Trophoblast cell (in vitro differentiated cells and primary cell): ENCODE measurements at regions not wholly inside any gene's neighbourhood (a gene's known extent, or its start where the extent isn't known, plus 50 kb on each side); places are given as distances from the start of the nearest gene placed in this dataset.

Source experiments
- DNase-seq, 2 donors: peaks; one replicate each; pipeline ENCODE4 v3.0.0-alpha.2; 2016
- H2AFZ ChIP-seq: 2 replicates; pipeline ENCODE4 v1.6.1; 2013; ENCODE audit warnings: low read length, moderate library complexity, mild to moderate bottlenecking; ENCODE audit not compliant: insufficient read depth, poor library complexity
- H2AK5ac ChIP-seq: 2 replicates; pipeline ENCODE4 v1.6.1; 2013; ENCODE audit warnings: mild to moderate bottlenecking, low read length
- H2BK120ac ChIP-seq: 2 replicates; pipeline ENCODE4 v1.6.1; 2013; ENCODE audit warnings: low read length, mild to moderate bottlenecking, moderate library complexity; ENCODE audit not compliant: insufficient read depth, poor library complexity
- H2BK12ac ChIP-seq: 2 replicates; pipeline ENCODE4 v1.6.1; 2013; ENCODE audit warnings: mild to moderate bottlenecking, low read length, moderate library complexity
- H2BK5ac ChIP-seq: 2 replicates; pipeline ENCODE4 v1.6.1; 2013; ENCODE audit warnings: low read length, low read depth, moderate library complexity, mild to moderate bottlenecking; ENCODE audit not compliant: poor library complexity
- H3K14ac ChIP-seq: 2 replicates; pipeline ENCODE4 v1.6.1; 2013; ENCODE audit warnings: mild to moderate bottlenecking, low read length
- H3K18ac ChIP-seq: 2 replicates; pipeline ENCODE4 v1.6.1; 2013; ENCODE audit warnings: mild to moderate bottlenecking, low read length
- H3K23ac ChIP-seq: 2 replicates; pipeline ENCODE4 v1.6.1; 2013; ENCODE audit warnings: low read length
- H3K27ac ChIP-seq: 2 replicates; pipeline ENCODE4 v1.5.1; 2013; ENCODE audit warnings: low read depth, mild to moderate bottlenecking, inconsistent platforms, low read length, moderate library complexity
- H3K27me3 ChIP-seq: 2 replicates; pipeline ENCODE4 v1.6.1; 2013; ENCODE audit warnings: inconsistent platforms, mild to moderate bottlenecking, low read length, moderate library complexity; ENCODE audit not compliant: insufficient read depth
- H3K36me3 ChIP-seq, 2 experiments: 1 replicate in 1 of 2; 2 replicates in 1 of 2; pipeline ENCODE4 v1.6.1; 2013; ENCODE audit warnings: low read length in 2 of 2, mild to moderate bottlenecking in 2 of 2, moderate library complexity in 1 of 2; ENCODE audit not compliant: insufficient read depth in 2 of 2, control insufficient read depth in 1 of 2
- H3K4ac ChIP-seq: 2 replicates; pipeline ENCODE4 v1.6.1; 2013; ENCODE audit warnings: low read depth, mild to moderate bottlenecking, low read length, moderate library complexity
- H3K4me1 ChIP-seq, 2 experiments: 1 replicate in 1 of 2; 2 replicates in 1 of 2; pipeline ENCODE4 v1.6.1; 2013; ENCODE audit warnings: low read length in 2 of 2, mild to moderate bottlenecking in 2 of 2, moderate library complexity in 1 of 2; ENCODE audit not compliant: insufficient read depth in 2 of 2, control insufficient read depth in 1 of 2
- H3K4me2 ChIP-seq: 2 replicates; pipeline ENCODE4 v1.6.1; 2013; ENCODE audit warnings: inconsistent platforms, mild to moderate bottlenecking, low read length, moderate library complexity
- H3K4me3 ChIP-seq: 2 replicates; pipeline ENCODE4 v1.5.1; 2013; ENCODE audit warnings: mild to moderate bottlenecking, low read depth, low read length, inconsistent platforms
- H3K79me1 ChIP-seq: one replicate; pipeline ENCODE4 v1.6.1; 2013; ENCODE audit warnings: low read length
- H3K79me2 ChIP-seq: 2 replicates; pipeline ENCODE4 v1.6.1; 2013; ENCODE audit warnings: low read length, mild to moderate bottlenecking; ENCODE audit not compliant: control insufficient read depth, insufficient read depth, poor library complexity
- H3K9ac ChIP-seq: 2 replicates; pipeline ENCODE4 v1.6.1; 2013; ENCODE audit warnings: mild to moderate bottlenecking, low read length
- H3K9me3 ChIP-seq: 2 replicates; pipeline ENCODE4 v1.6.1; 2013; ENCODE audit warnings: low read depth, mild to moderate bottlenecking, control low read depth, inconsistent platforms, low read length; ENCODE audit not compliant: insufficient read depth
- H4K12ac ChIP-seq: 2 replicates; pipeline ENCODE4 v1.6.1; 2013; ENCODE audit warnings: low read depth, mild to moderate bottlenecking, low read length, moderate library complexity
- H4K8ac ChIP-seq: 2 replicates; pipeline ENCODE4 v1.6.1; 2013; ENCODE audit warnings: low read depth, mild to moderate bottlenecking, low read length, moderate library complexity
- H4K91ac ChIP-seq: one replicate; pipeline ENCODE4 v1.6.1; 2013; ENCODE audit warnings: low read depth, mild to moderate bottlenecking, low read length, moderate library complexity
- WGBS: extraction: QIAGEN DNeasy Blood & Tissue Kit; methylation state at CpG from one replicate; pipeline ENCODE4 v1.1.7; 2013; ENCODE audit warnings: missing lambda C conversion rate; ENCODE audit not compliant: insufficient read length, insufficient coverage; ENCODE audit errors: extremely low coverage; 5-methylcytosine and 5-hydroxymethylcytosine counted together

GRCh38 chr10:131025333-131025732, 286.2 kb downstream of the TCERG1L start:
- Histone ChIP-seq H2AFZ (no peak overlapping the region), H3K9me3 (peaks cover 2% of the 10 kb centered on the region), H3K79me1 (no peaks in the 10 kb centered on the region), H3K18ac (no peak overlapping the region), H3K4me3 (no peak overlapping the region), H2BK120ac (no peak overlapping the region), H2BK12ac (no peak overlapping the region), H3K4me2 (no peak overlapping the region), H3K4me1 (no peaks in the 10 kb centered on the region), H3K27ac (no peak overlapping the region), H3K79me2 (no peaks in the 10 kb centered on the region), H2AK5ac (no peak overlapping the region), H3K36me3 (no peaks in the 10 kb centered on the region), H3K4ac (no peak overlapping the region), H3K14ac (no peak overlapping the region), H4K91ac (no peak overlapping the region), H3K23ac (no peak overlapping the region), H2BK5ac (no peak overlapping the region), H4K8ac (no peak overlapping the region), H3K9ac (no peak overlapping the region), H3K27me3 (no peaks in the 10 kb centered on the region), H4K12ac (no peak overlapping the region)
- no CpG with 5 or more reads among the region's 9 CpGs for WGBS
- no peak for DNase-seq

GRCh38 chr10:131027256-131027655, 284.3 kb downstream of the TCERG1L start:
- Histone ChIP-seq H3K4ac (no peak overlapping the region), H3K23ac (no peak overlapping the region), H2AFZ (no peak overlapping the region), H2BK120ac (no peak overlapping the region), H3K79me2 (no peaks in the 10 kb centered on the region), H4K91ac (no peak overlapping the region), H3K14ac (no peak overlapping the region), H2BK12ac (no peak overlapping the region), H3K4me1 (no peaks in the 10 kb centered on the region), H3K36me3 (no peaks in the 10 kb centered on the region), H3K27me3 (no peaks in the 10 kb centered on the region), H3K4me3 (no peak overlapping the region), H3K79me1 (no peaks in the 10 kb centered on the region), H3K27ac (no peak overlapping the region), H2AK5ac (no peak overlapping the region), H3K18ac (no peak overlapping the region), H3K9me3 (peaks cover 2% of the 10 kb centered on the region), H4K8ac (no peak overlapping the region), H3K9ac (no peak overlapping the region), H2BK5ac (no peak overlapping the region), H4K12ac (no peak overlapping the region), H3K4me2 (no peak overlapping the region)
- WGBS = no CpG with 5 or more reads among the region's 7 CpGs
- DNase-seq = no peak

- Histone ChIP-seq H2BK5ac (no peak overlapping the region), H2BK120ac (no peak overlapping the region), H4K91ac (no peak overlapping the region), H3K9me3 (no peaks in the 10 kb centered on the region), H3K23ac (no peak overlapping the region), H2AFZ (no peak overlapping the region), H3K4me2 (no peak overlapping the region), H4K12ac (no peak overlapping the region), H3K27ac (no peak overlapping the region), H3K4me1 (no peaks in the 10 kb centered on the region), H2BK12ac (no peak overlapping the region), H3K4ac (no peak overlapping the region), H3K79me1 (no peaks in the 10 kb centered on the region), H4K8ac (no peak overlapping the region), H3K27me3 (no peaks in the 10 kb centered on the region), H3K4me3 (no peak overlapping the region), H3K18ac (no peak overlapping the region), H3K36me3 (no peaks in the 10 kb centered on the region), H3K14ac (no peak overlapping the region), H3K9ac (no peak overlapping the region), H2AK5ac (no peak overlapping the region), H3K79me2 (no peaks in the 10 kb centered on the region)
- no CpG with 5 or more reads among the region's 14 CpGs for WGBS
- no peak for DNase-seq
Measured at GRCh38 chr10:131031346-131031745, 280.2 kb downstream of the TCERG1L start.

GRCh38 chr10:131032329-131033165, 279.0 kb downstream of the TCERG1L start:
- Histone ChIP-seq H3K4me3 (no peak overlapping the region), H3K27ac (no peak overlapping the region), H2BK5ac (no peak overlapping the region), H2BK120ac (no peak overlapping the region), H3K79me1 (no peaks in the 10 kb centered on the region), H2AK5ac (no peak overlapping the region), H2BK12ac (no peak overlapping the region), H4K8ac (no peak overlapping the region), H3K79me2 (no peaks in the 10 kb centered on the region), H3K4me1 (peaks cover 0 to 2% of the 10 kb centered on the region in 2 experiments), H3K36me3 (no peaks in the 10 kb centered on the region), H4K91ac (no peak overlapping the region), H2AFZ (no peak overlapping the region), H3K23ac (no peak overlapping the region), H3K9me3 (no peaks in the 10 kb centered on the region), H4K12ac (no peak overlapping the region), H3K18ac (no peak overlapping the region), H3K9ac (no peak overlapping the region), H3K4me2 (no peak overlapping the region), H3K27me3 (no peaks in the 10 kb centered on the region), H3K14ac (no peak overlapping the region), H3K4ac (no peak overlapping the region)
- DNase-seq = no peak
- no CpG with 5 or more reads among the region's 26 CpGs for WGBS
